ENCODE measurements at regions not wholly inside any gene's neighbourhood (a gene's known extent, or its start where the extent isn't known, plus 50 kb on each side); places are given as distances from the start of the nearest gene placed in this dataset.
A peak's percentile ranks its signal among the peaks of the same experiment; 100 is the strongest.

- ChIA-PET POLR2A (ENCODE audit: unreplicated experiment) (no interaction called here), CTCF (no interaction called here)
- intact Hi-C loops (cut with micrococcal nuclease) = no loop called here
- Histone ChIP-seq H3K4me1 (ENCODE audit: insufficient read depth, low read length) (0 out of 2 replicates have a peak, but pooled peaks cover 6% of the 10 kb centered on the region), H3K27ac (ENCODE audit: low read length) (no peak overlapping the region), H3K27me3 (ENCODE audit: low read length) (no peaks in the 10 kb centered on the region), H3K79me2 (ENCODE audit: low read length) (no peaks in the 10 kb centered on the region), H3K9me2 (replicated peaks; ENCODE audit: low read length) (no peaks in the 10 kb centered on the region), H3K4me2 (ENCODE audit: low read length) (no peak overlapping the region), H3K9me3 (ENCODE audit: low read length) (no peaks in the 10 kb centered on the region), H3K4me3 (ENCODE audit: low read length) (no peak overlapping the region), H2AFZ (ENCODE audit: low read length) (no peak overlapping the region), H3F3A (ENCODE audit: low read length, unreplicated experiment) (peaks cover 4% of the 10 kb centered on the region), H3K36me3 (ENCODE audit: low read depth, low read length) (no peaks in the 10 kb centered on the region), H3K9ac (ENCODE audit: low read length) (no peak overlapping the region), H4K20me1 (ENCODE audit: low read length) (no peaks in the 10 kb centered on the region)
- no peak for ATAC-seq
- DNase-seq = no peak
- BruUV-seq (replicated peaks) = no TSS peak
- TF ChIP-seq CTCF (conservative IDR thresholded peaks at IDR 0.05; ENCODE audit: low read depth, low read length) (no peak), EZH2phosphoT487 (IDR thresholded peaks at IDR 0.05; ENCODE audit: borderline replicate concordance, low read length) (no peak), EZH2 (IDR thresholded peaks at IDR 0.05; ENCODE audit: low read length, unreplicated experiment) (no peak)
These were observed 109.0 kb upstream of the FSTL4 start for GRCh38 chr5:133721365-133721764.

- intact Hi-C loops (cut with micrococcal nuclease) = no loop called here
- ATAC-seq (no peak), DNase-seq (no peak)
- H3K79me2 ChIP-seq (ENCODE audit: low read length) = no peaks in the 10 kb centered on the region
- BruUV-seq (replicated peaks) = no TSS peak
- no peaks in the 10 kb centered on the region for H3K9me3 ChIP-seq (ENCODE audit: low read length)
- CTCF ChIA-PET = no interaction called here
- H4K20me1 ChIP-seq (ENCODE audit: low read length) = no peaks in the 10 kb centered on the region
- POLR2A ChIA-PET (ENCODE audit: unreplicated experiment) = no interaction called here
- H3K4me1 ChIP-seq (ENCODE audit: insufficient read depth, low read length) = peaks cover 31% of the 10 kb centered on the region
- no peak overlapping the region for H3K4me2 ChIP-seq (ENCODE audit: low read length)
- H3K4me3 ChIP-seq (ENCODE audit: low read length) = no peak overlapping the region
- no peaks in the 10 kb centered on the region for H3K36me3 ChIP-seq (ENCODE audit: low read depth, low read length)
- H3K27me3 ChIP-seq (ENCODE audit: low read length) = no peaks in the 10 kb centered on the region
- TF ChIP-seq EZH2phosphoT487 (IDR thresholded peaks at IDR 0.05; ENCODE audit: borderline replicate concordance, low read length) (no peak), EZH2 (IDR thresholded peaks at IDR 0.05; ENCODE audit: low read length, unreplicated experiment) (no peak), CTCF (conservative IDR thresholded peaks at IDR 0.05; ENCODE audit: low read depth, low read length) (no peak)
- H3K27ac ChIP-seq (ENCODE audit: low read length) = no peak overlapping the region
- H3K9me2 ChIP-seq (replicated peaks; ENCODE audit: low read length) = no peaks in the 10 kb centered on the region
- peaks cover 4% of the 10 kb centered on the region for H3F3A ChIP-seq (ENCODE audit: low read length, unreplicated experiment)
- H3K9ac ChIP-seq (ENCODE audit: low read length) = no peak overlapping the region
- H2AFZ ChIP-seq (ENCODE audit: low read length) = no peak overlapping the region
These were observed 106.1 kb upstream of the FSTL4 start for GRCh38 chr5:133718457-133718856.

- no peaks in the 10 kb centered on the region for H3K9me2 ChIP-seq (replicated peaks; ENCODE audit: low read length)
- no peak overlapping the region for H2AFZ ChIP-seq (ENCODE audit: low read length)
- ChIA-PET POLR2A (ENCODE audit: unreplicated experiment) (interaction anchor here (0.7 kb wide), 1 partner anchor 57 kb away, joined by 6 read pairs; no protein-coding TSS in a partner anchor), CTCF (no interaction called here)
- intact Hi-C loops (cut with micrococcal nuclease) = loop anchor here (1.0 kb wide), 1 partner anchor 52 kb away; no protein-coding TSS in a partner anchor
- no peaks in the 10 kb centered on the region for H4K20me1 ChIP-seq (ENCODE audit: low read length)
- no peaks in the 10 kb centered on the region for H3K9me3 ChIP-seq (ENCODE audit: low read length)
- peak overlapping the region; percentile 23; the same call in 1 of the 2 replicates for H3K9ac ChIP-seq (ENCODE audit: low read length)
- H3K36me3 ChIP-seq (ENCODE audit: low read depth, low read length) = no peaks in the 10 kb centered on the region
- no peak overlapping the region for H3K4me3 ChIP-seq (ENCODE audit: low read length)
- TF ChIP-seq EZH2phosphoT487 (IDR thresholded peaks at IDR 0.05; ENCODE audit: borderline replicate concordance, low read length) = no peak
- TF ChIP-seq CTCF (conservative IDR thresholded peaks at IDR 0.05; ENCODE audit: low read depth, low read length) = no peak
- TF ChIP-seq EZH2 (IDR thresholded peaks at IDR 0.05; ENCODE audit: low read length, unreplicated experiment) = no peak
- H3F3A ChIP-seq (ENCODE audit: low read length, unreplicated experiment) = peaks cover 4% of the 10 kb centered on the region
- H3K27ac ChIP-seq (ENCODE audit: low read length) = peak overlapping the region; percentile 92
- peaks cover 31% of the 10 kb centered on the region for H3K4me1 ChIP-seq (ENCODE audit: insufficient read depth, low read length)
- no TSS peak for BruUV-seq (replicated peaks)
- H3K4me2 ChIP-seq (ENCODE audit: low read length) = peak overlapping the region; percentile 1; the same call in 1 of the 2 replicates
- H3K27me3 ChIP-seq (ENCODE audit: low read length) = no peaks in the 10 kb centered on the region
- no peaks in the 10 kb centered on the region for H3K79me2 ChIP-seq (ENCODE audit: low read length)
- peak; percentile 47 for ATAC-seq
- DNase-seq = peak; percentile 69
These were observed 104.3 kb upstream of the FSTL4 start for GRCh38 chr5:133716532-133717183.

Measured in PC-3 (cell line).